GM21381 (cell line): ENCODE measurements at regions not wholly inside any gene's neighbourhood (a gene's known extent, or its start where the extent isn't known, plus 50 kb on each side); places are given as distances from the start of the nearest gene placed in this dataset.

Experiments
- ATAC-seq: cut with Tn5 transposase; IDR thresholded peaks from one replicate; pipeline ENCODE4 v1.9.1; 2021; ENCODE audit warnings: mild to moderate bottlenecking, moderate library complexity; ENCODE audit not compliant: unreplicated experiment

GRCh38 chr15:96414875-96415274 lies 84.4 kb downstream of the NR2F2 start:
- no peak for ATAC-seq

- ATAC-seq, result no peak
Observed at GRCh38 chr15:96415513-96416217, 85.2 kb downstream of the NR2F2 start.

GRCh38 chr15:96416218-96416933 lies 85.9 kb downstream of the NR2F2 start:
- ATAC-seq, result no peak

DNA sequence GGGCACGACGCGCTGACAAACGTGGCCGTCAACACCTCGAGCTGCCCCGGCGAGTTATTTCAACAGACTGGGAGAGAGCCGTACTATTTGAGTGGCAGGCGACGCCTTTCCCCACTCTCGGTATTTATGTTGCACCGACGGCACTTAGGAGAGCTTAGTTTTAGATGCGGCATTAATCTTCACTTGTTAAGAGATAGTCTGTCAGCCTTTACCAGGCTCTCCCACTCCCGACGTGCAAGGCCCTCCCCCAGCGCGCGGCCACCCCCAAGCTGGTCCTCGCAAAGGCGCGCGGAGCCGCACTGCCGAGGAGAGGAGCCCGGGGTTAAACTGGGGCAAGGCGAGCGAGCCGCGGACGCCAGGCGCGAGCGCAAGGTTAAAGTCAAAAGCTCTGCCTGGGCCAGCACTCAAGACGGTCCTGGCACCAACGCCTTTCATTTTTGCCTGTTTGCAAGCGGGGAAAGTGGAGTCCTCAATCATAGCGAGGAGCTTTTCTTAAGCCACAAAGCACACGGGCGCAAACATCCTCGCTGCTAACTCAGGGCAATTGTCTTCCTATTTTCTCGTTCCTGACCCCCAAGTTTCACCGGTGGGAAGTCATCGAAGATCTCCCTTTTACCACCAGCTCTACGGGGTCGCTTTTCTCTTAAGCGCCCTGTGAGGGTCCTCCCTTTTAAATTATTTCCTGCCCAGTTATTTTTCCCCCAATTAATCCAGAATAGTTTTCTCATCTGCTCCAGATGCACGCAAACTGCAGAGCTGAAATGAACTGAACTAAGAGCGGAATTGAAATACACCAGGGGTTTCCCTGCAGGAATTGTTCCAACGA lies 86.6 kb downstream of the NR2F2 start:
- ATAC-seq, result no peak

DNA sequence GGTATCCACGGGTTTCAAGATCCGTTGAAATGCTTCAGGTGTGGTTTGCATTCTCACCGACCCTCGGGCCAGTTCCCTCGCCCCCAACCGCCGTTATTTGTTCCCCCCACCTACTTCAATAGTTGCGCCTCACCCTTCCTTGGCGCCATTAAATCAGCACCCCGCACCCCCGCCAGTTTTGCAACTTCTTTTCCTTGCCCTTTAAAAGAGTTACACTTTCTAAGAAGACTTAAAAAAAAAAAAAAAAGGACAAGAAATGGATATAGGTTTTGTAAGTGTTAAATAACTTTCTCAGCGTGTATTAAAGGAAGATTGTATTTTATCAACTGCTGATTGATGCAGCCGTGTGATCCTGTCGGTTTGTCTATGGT lies 87.2 kb downstream of the NR2F2 start:
- no peak for ATAC-seq

DNA sequence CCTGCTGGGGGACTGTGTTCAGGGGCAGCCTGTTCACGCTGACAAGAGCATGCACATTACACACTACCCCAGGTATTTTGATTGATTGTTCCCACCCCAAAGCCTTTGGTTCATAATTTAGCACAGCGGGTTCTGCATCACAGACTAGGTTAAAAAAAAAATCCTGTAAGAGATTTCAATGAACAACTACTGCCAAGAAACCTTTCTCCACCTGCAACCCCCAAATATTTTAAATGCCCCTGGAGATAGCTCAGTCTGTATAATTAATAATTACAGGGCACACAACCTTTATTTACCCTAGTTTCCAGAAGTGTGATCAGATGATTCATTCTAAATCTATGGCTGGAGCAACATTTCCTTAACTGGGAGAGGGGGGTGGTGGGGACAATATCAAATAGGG lies 87.6 kb downstream of the NR2F2 start:
- ATAC-seq, result no peak

GRCh38 chr15:96421178-96421601 lies 90.7 kb downstream of the NR2F2 start:
- ATAC-seq, result no peak

DNA sequence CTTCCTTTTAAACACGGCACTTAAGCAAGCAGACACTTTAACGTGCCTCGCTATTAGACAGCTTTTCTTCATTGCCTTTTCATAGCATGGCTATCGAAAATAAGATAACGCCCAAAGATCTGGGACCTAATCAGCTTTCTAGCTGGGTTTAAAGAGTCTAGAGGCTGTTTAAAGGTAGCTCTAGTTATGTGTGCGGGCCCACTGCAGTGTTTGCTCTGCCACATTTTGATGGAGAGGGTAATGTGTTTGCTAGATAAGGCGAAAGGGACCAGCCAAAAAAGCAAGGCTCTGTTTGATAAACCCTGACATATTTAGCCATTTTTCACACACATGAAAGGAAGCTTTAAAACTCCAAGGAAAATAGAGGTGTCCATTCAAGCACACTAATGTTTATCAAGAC lies 91.6 kb downstream of the NR2F2 start:
- no peak for ATAC-seq

GRCh38 chr15:96424674-96425073 lies 94.2 kb downstream of the NR2F2 start:
- ATAC-seq, result no peak

DNA sequence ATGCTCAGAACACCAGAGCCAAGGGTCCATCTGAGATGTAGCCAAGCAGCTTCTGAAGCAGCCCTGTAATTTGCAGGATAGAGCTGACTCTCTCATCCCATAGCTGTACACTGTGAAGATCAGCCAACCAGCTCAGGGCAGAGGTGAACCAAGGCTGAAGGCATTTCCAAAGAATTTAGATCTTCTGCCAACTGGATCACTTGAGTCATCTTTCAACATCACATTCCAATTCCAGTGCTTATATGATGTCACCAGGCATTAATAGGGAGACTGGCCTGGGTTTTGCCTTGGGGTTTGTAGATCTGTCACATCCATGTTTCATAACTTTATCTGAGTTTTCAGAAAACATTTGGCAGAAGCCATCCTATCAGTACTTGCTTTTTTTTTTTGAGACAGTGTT lies 98.2 kb downstream of the NR2F2 start:
- no peak for ATAC-seq

- ATAC-seq, result no peak
Observed at GRCh38 chr15:96431786-96432185, 101.3 kb downstream of the NR2F2 start.

DNA sequence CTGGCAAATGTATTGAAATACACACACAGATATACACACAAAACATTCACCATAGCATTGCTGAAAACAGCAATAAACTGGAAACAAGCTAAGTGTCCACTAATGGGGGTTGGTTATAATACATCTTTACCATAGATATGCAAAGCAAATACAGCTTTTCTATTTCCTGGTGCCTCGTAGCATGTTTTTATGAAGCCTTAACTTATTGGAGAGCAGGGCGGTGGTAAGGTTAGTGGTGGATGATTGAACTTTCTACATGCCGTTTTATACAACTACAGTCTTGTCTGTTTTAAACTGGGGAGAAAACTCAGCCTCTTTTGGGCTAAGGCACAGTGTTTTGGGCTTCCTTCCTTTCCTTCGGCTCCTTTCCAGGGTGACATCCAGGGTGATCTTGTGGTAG lies 104.5 kb downstream of the NR2F2 start:
- ATAC-seq, result no peak

GRCh38 chr15:96435841-96436240 lies 105.3 kb downstream of the NR2F2 start:
- ATAC-seq, result no peak

- no peak for ATAC-seq
Observed at GRCh38 chr15:96440978-96441377, 110.5 kb downstream of the NR2F2 start.

DNA sequence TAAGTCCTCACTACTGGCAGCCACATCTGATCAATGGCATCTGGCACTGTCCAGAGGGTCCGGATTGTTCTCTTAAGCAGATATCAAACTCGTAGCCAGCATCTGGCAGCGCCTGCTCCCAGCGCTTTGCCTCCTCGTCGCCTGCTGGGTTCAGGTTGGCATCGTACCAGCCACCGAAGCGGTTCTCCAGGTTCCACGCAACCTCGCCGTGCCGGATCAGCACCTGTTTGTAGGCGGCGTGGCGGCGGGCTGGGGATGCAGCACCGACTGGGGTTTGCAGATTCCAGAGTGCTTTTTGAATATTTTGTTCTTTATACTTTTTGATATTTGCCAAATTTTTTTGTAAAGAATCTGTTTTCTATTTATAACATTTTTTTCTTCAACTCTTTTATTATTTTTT lies 111.6 kb downstream of the NR2F2 start:
- no peak for ATAC-seq

GRCh38 chr15:96444865-96445264 lies 114.4 kb downstream of the NR2F2 start:
- ATAC-seq, result no peak

GRCh38 chr15:96448923-96449322 lies 118.4 kb downstream of the NR2F2 start:
- ATAC-seq, result no peak

DNA sequence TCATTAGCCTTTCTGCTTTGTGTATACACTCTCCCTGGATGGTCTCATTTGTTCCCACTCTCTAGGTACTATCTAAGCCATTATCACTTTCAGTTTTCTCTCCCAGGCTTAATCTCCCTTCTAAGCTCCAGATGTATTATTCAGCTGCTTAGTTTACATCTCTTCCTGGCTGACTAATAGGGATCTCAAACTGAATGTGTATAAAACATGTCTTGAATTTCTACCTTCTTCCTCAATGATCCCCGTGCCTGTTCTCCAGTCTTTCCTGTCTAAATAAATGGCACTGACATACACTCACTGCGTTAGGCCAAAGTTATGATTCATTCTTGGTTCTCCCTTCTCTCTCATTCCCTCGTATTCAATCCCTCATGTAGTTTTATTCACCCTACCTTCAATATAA lies 127.3 kb downstream of the NR2F2 start:
- no peak for ATAC-seq

DNA sequence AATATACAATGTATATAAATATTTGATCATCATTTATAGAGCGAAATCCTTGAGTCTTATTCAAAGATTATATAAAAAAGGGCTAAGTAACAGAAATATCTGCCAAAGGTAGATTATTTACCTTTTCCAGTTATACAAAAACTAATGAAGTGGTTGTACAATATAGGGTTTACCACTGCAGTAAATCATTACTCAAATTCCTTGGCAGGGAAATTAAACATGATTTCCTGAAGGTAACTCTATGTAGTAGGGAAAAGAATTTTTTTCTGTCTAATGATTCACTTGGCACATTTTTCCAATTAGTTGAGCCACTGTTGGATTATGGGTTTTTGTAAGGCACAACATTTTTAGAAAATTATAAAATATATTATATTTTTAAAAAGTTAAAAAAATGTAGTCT lies 129.6 kb downstream of the NR2F2 start:
- no peak for ATAC-seq

GRCh38 chr15:96462768-96463750 lies 132.6 kb downstream of the NR2F2 start:
- no peak for ATAC-seq
